Hypothalamus (tissue), 51 donors: ENCODE measurements at regions not wholly inside any gene's neighbourhood (a gene's known extent, or its start where the extent isn't known, plus 50 kb on each side); places are given as distances from the start of the nearest gene placed in this dataset.

Source experiments
- DNase-seq, 51 donors: peaks; one replicate each; lab custom pipeline; 2025; lab: John Stamatoyannopoulos, UW

DNA sequence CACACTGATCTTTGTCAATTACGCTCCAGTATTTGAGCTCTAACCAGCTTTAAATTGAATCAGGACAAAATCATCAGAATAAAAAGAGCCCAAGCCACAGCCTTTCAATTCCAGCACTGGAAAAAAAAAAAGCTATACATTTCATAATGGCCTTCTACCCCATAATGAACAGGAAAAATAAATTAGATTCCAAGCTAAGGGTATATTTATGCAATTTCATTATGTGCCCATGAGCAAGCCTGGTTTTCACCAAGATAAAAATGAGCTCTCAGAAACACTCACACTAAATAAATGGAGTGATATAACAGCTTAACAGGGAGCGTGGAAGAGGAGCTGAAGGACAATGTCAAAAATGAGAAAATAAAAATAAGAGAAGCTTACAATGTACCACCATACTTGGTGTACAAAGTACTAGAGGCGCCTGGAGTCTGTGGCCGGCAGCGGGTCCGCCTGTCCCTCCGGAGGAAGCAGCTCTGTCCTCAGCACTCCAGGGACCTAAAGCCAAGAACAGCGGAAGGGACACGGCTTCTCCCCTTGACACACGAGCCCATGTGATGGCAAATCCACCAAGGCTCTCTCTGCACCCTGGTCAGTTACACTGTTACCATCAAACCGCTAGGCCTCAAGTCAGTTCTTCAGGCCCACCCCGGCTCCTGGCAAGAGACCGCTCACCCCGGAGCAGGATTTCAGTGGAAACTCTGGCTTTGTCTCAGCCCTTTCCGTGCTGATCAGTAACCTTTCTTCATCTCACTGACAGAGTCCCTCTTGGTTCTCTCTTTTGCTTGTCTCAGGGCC lies 69.6 kb downstream of the RBFOX3 start:
- DNase-seq, result no peak

DNA sequence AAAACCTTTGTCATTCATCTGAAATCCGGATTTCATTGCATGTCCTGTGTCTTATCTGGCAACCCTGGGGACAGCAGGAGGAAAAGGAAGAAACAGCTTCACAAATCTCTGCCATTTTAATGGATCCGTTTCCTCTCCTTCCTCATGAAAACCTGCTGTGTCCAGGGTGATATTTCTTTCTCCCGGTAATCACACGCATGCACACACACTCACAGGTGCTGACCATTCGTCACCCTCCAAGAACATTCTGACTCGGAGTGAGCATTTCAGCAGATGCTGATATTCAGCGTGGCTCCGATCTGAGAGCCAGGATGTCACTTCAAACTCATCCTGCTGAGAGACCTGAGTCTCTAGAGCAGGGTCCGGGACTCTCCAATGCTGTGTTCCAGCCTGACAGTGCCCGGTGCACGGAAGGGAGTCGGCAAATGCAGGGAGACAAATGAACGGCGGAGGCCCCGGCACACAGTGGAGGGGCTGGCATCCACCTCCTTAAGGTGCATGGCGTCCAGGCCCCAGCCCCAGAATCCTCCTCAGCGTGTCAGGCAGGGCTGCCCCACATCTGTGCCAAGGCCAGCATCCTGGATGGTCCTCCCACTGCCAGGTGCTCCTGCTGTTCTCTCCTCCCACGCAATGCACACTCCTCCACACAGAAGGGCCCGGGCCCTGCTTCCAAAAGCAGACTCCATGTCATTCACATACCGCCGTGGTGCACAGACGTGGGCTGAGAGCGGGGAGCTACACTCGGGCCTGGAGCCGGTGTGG lies 70.7 kb downstream of the RBFOX3 start:
- no peak for DNase-seq

DNA sequence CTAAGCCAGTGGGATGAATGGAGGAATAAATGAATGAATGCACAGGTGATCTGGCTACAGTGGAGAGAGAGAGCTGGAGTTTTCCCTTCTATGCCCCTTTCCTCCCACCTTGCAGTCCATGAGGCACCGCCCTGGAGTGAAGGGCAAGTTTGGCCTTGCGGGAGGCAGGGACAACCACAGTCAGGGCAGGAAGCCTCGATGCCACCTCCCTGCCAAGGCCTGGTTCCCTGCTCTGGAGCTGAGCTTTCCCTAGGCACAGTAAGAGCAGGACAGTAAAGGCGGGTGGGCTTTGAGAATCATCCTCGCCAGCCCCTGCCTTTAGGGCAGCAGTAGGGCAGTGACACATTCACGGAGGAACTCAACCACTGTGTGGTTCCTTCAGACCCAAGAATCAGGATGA lies 72.6 kb downstream of the RBFOX3 start:
- DNase-seq, result no peak

DNA sequence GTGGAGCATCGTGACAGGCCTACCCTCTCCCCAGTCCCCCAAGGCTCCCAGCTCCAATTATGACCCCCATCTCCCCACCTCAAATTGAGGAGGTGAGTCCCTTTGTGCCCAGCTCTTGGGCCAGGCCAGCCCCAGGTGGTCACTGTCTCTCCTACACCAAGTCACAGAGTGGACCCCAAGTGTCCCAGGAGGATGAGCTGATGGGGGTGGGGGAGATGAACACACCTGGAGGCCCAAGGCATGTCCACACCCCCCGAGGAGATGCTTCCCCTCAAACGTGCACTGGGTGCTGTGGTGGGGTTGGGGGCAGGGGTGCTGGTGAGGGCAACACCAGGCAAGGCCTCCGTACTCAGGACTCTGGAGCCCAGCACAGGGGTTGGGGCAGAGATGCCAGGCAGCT lies 73.2 kb downstream of the RBFOX3 start:
- DNase-seq, result no peak

DNA sequence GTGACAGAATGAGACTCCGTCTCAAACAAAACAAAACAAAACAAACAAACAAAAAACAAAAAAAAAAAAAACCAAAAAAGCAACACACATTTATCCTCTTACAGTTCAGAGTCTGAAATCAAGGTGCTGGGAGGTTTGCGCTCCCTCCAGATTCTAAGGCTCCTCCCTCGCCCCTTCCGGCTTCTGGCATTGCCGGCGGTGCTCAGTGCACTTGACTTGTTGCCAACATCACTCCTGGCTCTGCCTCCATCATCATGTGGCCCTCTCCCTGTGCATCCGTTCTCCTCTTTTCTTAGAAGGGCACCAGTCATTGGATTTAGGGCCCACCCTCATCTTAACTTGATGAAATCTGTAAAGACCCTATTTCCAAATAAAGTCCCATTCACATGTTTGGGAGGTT lies 73.8 kb downstream of the RBFOX3 start:
- no peak for DNase-seq

DNA sequence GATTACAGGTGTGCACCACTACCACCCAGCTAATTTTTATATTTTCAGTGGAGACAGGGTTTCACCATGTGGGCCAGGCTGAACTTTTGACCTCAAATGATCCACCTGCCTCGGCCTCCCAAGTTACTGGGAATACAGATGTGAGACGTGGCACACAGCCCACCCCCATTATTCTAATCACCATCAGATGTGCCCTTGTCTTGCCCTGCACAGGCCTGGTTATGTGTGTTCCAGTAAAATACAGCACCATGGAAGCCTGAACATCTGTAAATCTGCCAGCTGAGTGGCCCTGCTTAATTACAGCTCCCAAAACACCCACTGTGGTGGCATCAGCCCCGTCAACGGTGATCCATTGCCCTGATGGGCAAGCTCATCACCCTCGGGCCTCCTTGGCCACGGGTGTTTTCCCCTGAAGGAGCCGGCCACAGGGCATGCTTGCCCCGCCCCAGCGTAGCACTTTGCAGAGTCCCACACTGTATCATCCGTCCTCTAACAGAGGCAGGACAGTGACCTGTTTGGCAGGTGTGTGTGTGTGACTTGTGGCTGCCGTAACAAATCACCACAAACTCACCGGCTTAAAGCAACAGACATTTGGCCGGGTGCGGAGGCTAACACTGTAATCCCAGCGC lies 74.5 kb downstream of the RBFOX3 start:
- DNase-seq, result no peak

DNA sequence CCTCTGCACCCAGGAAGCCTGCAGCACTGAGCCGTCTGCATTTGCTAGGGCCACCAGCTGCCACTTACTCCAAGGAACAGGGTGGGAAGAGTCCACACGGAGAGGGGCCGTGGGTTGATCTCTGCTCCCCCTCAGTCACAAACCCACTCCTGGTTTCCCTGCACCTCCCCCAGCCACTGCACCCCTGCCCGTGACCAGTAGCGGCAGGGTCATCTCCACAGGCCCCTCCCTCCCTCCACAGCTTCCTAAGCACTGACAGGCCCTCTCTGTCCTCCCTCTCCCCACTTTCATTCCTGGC lies 75.2 kb downstream of the RBFOX3 start:
- no peak for DNase-seq

DNA sequence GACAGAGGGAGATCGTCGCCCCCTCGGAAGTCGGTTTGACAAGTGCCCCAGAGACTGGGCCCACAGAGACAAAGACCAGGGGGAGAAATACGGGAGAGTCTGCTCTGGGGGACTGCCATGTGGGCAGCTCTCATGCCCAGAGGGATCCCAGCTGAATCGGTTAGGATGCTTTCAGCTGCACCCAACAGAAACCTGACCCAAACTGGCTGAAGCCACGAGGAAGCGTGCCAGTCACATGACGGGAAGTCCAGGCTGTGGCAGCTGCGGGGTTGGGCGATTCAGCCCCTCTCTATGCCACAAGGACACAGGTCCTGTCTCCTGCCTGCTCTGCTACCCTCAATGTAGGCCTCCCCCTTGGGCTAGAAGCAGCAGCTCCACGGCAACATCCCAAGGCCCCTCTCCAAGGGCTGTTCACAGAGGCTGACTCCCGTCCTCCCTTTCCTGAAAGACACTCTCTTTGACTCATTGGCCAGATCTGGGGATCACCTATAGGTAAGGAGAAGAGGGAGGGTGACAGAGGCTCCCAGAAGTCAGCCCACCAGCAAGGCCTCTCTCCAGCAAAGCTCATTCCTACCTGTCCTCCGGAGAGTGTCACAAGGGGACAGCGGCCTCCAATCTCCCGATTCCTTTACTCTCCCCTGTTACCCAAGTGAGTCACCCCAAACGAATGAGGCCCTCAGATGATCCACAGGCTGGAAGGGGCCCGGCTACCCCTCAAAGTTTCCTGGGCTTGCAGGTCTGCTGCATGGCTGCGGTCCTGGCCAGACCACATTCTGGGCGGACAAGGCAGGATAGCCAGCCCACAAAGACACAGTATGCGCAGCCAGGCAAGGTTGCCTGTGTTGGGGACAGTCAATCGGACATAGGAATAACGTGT lies 75.8 kb downstream of the RBFOX3 start:
- no peak for DNase-seq

DNA sequence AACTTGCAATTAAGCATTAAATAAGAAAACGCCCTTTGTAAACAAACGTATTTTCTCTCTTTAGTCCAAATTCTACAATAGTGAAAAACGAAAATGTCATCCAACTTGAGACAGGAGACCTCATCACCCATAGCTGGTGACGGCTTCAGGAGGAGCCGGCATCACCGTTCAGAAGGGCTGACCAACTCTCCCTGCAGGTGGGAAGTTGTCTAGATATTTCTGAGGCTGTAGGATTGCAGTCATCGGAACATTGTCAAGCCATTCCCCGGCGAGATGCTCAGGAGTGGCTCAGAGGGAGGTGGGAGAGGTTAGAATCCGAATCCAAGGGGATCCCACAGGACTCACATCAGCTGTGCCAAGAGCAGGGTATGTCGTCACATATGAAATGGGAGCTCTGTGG lies 76.7 kb downstream of the RBFOX3 start:
- no peak for DNase-seq

DNA sequence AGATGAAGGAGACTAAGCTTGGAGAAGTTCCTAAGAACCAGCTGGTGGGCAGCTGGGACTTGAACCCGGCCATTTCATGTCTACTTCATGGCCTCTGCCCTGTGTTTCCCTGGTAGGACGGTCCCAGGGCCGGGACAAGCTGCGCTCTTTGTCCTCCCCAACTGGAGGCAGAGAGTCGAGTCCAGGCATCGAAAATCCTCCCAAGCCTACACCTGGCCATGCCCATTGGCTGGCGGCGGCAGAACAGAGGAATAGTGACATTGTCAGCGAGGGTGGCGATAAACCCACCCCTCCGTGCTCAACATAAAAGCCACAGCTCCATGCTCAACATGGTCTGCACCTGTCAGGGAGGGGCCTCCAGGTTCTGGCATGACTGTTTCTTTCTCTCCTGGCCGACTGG lies 77.7 kb downstream of the RBFOX3 start:
- no peak for DNase-seq

DNA sequence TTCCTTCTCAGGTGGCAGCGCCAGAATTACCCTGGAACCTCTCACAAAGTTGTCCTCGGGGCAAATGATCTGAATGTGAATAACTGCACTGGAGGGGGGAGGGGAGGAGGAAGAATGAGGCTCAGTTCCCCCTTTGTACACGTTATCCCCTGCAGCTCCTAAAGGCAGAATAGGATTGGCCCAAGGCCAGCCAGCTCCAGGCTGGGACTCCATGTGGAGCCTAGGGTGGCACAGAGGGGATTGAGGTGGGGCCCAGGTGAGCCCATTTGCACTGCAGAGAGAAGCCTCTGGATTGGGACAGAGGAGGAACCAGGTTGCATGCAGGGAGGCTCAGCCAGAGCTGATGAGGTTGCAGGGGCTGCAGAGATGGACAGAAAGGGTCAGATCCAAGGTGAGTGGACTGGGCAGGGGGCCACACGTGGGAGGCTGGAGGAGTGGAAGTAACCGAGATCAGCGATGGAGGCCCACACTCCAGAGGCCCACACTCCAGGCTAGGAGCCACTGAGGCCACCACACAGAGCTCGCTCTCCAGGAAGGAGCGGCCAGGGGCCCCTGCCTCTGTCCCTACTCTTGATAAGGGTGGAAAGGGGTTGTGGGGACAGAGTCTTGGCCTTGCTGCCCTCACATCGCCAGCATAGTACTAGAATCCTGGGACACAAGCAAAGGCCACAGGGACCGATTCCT lies 78.6 kb downstream of the RBFOX3 start:
- DNase-seq, result no peak

DNA sequence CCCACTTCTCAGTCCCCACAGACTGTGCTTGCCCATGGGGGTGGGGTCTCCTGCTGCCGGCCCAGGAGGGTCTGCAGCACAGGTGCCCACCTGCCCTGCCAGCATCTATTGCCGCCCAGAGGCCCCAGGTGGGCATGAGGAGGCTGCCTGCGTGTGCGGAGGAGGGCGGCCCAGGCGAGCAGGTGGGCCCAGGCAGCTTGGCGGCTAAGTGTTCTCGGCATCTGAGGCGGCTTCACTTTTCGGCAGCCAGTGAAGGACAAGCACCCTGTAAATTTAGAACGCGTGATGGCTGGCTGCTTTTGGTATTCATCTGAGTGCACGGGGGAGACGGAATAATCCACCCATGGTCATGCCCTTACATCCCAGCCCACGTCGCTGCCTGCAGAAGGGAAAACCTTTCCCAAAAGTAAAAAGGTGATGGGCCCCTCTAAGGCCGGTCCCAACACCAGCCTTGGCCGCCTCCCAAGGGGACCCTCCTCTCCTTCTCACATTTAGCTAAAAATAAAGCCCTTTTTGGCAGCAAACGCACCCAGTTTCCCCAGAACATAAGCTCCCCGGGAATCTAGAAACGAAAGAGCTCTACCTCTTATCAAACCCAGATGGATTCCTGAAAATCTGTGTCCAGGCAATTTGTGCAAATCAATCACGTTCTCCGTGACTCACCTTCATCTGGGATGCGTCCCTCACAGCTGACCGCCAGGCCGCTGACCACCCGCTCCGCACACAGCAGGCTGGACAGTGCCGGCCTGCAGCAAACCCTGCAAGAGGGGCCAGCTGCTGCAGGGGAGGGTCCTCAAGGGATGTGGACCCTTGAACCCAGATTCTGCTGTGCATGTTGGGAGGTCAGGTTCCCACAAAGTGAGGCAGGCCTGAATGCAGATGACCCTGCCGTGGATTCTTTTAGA lies 79.4 kb downstream of the RBFOX3 start:
- DNase-seq, result no peak

DNA sequence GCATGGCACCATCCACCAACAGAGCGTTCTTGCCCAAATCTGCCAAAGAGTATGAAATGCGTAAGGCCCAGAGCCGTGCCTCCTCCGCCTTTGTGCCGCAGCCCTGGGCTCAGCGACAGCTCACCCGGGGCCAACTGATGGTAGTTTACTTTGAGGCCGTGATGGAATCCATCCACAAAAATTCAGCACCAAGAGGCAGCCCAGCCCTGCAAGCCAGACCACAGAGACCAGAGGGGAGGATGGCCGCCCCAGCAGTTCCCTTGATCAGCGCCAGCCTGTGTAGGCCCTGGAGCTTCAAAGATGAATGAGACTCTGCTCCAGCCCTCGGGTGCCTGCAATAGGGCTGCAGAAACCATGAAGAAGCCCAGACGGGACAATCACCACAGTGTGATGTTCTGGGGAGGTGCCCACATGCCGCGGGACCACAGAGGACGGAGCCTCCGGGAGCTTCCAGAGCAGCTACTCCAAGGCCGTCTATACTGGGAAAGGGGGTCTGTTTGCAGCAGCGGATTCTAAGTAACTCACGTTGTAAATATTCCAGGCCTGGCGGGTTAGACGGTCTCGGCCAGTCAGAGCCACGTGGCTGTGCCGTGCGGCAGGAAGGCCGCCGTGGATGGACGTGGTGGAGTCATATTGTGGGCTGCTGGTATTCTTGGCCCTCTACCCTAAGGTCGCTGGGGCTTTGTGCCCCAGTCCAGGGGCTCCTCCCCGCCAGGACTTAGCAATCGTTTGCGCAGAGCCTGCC lies 80.3 kb downstream of the RBFOX3 start:
- DNase-seq, result no peak

DNA sequence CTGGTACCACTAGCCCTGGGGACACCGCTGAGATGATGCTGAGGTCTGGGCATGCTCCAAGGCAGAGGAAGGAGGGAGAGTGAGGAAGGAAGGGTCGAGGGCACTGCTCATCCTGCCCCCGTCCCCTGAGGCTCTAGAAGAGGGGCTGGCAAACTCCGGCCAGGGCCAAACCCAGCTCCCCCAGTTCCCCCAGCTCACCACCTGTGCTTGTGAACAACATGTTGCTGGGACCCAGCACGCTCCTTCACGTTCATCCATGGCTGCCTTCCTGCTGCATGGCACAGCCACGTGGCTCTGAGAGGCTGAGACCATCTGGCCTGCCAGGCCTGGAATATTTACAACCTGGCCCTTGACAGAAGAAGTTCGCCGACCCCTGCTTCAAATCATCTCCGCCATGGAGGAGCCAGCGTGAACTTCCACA lies 81.2 kb downstream of the RBFOX3 start:
- no peak for DNase-seq

DNA sequence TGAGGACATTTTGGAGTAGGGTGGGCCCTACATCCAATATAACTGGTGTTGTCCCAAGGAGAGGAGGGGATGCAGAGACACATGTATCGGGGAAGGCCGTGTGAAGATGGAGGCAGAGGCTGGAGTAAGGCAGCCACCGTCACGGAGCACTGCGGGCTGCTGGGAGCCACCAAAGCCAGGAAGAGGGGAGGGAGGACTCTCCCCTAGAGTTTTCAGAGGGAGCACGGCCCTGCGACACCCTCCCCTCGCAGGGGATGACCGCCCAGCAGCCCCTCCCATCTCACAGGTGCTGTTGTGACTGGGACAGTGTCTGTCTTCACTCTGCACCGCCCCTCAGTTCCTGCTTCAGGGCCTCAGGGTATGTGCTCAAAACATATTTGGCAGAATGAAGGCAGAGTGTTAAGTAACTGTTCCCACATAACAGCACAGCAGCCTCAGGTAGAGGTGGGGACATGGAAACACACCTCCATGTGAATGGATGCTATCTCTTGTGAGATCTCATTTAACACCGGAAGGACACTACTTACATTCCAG lies 82.2 kb downstream of the RBFOX3 start:
- DNase-seq, result no peak

DNA sequence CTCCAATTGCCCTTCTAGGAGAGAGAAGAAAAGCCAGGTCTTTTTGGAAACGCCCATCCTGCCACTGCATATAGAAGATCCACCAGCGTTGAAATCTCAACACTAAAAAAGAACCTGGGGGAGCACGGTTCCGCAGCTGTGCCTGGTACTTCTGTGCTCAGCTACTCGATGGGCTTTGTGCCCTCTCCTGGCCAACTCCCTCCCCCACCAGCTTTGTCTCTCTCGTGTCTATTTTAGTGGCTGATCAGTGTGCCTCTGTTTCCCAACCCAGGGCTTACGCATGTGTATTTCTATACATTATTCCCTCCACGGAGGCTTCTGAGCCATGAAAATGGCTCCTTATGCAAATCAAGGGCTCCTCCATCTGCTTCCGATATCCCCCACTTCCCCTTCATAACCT lies 83.5 kb downstream of the RBFOX3 start:
- DNase-seq, result no peak

DNA sequence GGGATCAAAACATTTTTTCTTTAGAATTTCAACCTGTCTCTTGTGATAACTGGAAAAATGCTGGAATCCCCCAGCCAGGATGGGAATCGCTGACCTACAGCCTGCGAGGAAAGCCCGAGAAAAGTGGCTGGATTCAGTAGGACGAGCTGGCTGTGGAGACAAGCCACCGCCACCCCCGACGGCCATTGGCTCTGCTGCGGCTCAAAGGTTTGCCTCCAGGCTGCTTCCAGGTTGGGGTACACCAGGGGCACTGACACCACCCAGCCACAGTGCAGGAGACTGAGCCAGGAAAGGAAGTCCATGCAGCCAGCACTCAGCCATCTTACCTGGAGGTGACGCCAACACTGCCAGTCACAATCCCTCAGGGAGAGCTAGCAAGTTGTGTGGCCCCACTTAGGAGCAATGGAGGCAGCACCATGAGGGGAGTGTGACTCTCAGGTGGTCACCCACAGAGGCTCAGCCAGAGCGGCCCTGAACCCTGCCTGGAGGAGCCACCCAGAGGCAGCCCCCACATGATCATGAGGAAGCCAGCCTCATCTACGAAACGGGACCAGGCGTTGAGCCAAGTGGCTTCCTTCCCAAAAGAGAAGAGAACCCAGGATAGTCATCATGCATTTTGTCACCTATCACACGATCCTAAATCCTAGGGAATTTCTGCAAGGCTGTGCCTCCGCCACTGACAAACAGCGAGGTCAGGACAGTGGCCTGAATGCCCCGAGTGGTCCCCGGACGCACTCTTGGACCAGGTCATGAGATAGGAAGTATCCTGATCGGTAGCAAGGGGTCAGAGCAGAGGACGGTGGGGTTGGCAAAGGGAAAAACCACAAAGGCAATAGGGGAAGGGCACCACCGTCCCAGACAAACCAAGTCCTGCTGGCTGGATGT lies 84.8 kb downstream of the RBFOX3 start:
- DNase-seq, result no peak
